GM23248 (cell line): ENCODE measurements at regions not wholly inside any gene's neighbourhood (a gene's known extent, or its start where the extent isn't known, plus 50 kb on each side); places are given as distances from the start of the nearest gene placed in this dataset.
A peak's percentile ranks its signal among the peaks of the same experiment; 100 is the strongest.

Experiments used
- DNase-seq: peaks from one replicate; pipeline ENCODE4 v3.0.0-alpha.2; 2015
- H2AFZ ChIP-seq: fragments of 200-600 bp; sonication (generic); 2 replicates; pipeline ENCODE4 v1.6.1; 2016; ENCODE audit warnings: antibody characterized with exemption
- H3F3A ChIP-seq: fragments of 200-600 bp; sonication (generic); 2 replicates; pipeline ENCODE4 v1.6.1; 2016; ENCODE audit warnings: mild to moderate bottlenecking, antibody characterized with exemption, mixed run types; ENCODE audit not compliant: insufficient read depth
- H3K27ac ChIP-seq: fragments of 200-600 bp; sonication (generic); 2 replicates; pipeline ENCODE4 v1.5.1; 2016; ENCODE audit warnings: mild to moderate bottlenecking
- H3K27me3 ChIP-seq: fragments of 200-600 bp; sonication (generic); replicated peaks from 2 replicates; pipeline ENCODE4 v1.6.1; 2016; ENCODE audit warnings: mild to moderate bottlenecking; ENCODE audit not compliant: insufficient read depth
- H3K36me3 ChIP-seq: fragments of 200-600 bp; sonication (generic); 2 replicates; pipeline ENCODE4 v1.6.1; 2016; ENCODE audit warnings: low read depth, mild to moderate bottlenecking
- H3K4me1 ChIP-seq: fragments of 200-600 bp; sonication (generic); 2 replicates; pipeline ENCODE4 v1.6.1; 2016; ENCODE audit warnings: mild to moderate bottlenecking; ENCODE audit not compliant: insufficient read depth
- H3K4me2 ChIP-seq: fragments of 200-600 bp; sonication (generic); one replicate; pipeline ENCODE4 v1.6.1; 2016; ENCODE audit warnings: mild to moderate bottlenecking; ENCODE audit not compliant: unreplicated experiment
- H3K4me3 ChIP-seq: fragments of 200-600 bp; sonication (generic); 2 replicates; pipeline ENCODE4 v1.5.1; 2016; ENCODE audit warnings: mild to moderate bottlenecking
- H3K79me2 ChIP-seq: fragments of 200-600 bp; sonication (generic); 2 replicates; pipeline ENCODE4 v1.6.1; 2016; ENCODE audit warnings: mild to moderate bottlenecking; ENCODE audit not compliant: insufficient read depth
- H3K9ac ChIP-seq: fragments of 200-600 bp; sonication (generic); 2 replicates; pipeline ENCODE4 v1.6.1; 2016; ENCODE audit warnings: mild to moderate bottlenecking
- H3K9me2 ChIP-seq: fragments of 200-600 bp; sonication (generic); 2 replicates; pipeline ENCODE4 v1.6.1; 2016; ENCODE audit warnings: mixed run types, mild to moderate bottlenecking, moderate library complexity; ENCODE audit not compliant: insufficient read depth
- H3K9me3 ChIP-seq: fragments of 200-600 bp; sonication (generic); one replicate; pipeline ENCODE4 v1.6.1; 2017; ENCODE audit warnings: low read depth
- H4K20me1 ChIP-seq: fragments of 200-600 bp; sonication (generic); 2 replicates; pipeline ENCODE4 v1.6.0; 2016; ENCODE audit not compliant: insufficient read depth
- EZH2 ChIP-seq: fragments of 200-600 bp; sonication (generic); IDR thresholded peaks from 2 replicates; pipeline ENCODE4 v1.6.1; 2018; ENCODE audit warnings: antibody characterized with exemption, mild to moderate bottlenecking; ENCODE audit not compliant: insufficient read depth, poor library complexity, severe bottlenecking
- EZH2phosphoT487 ChIP-seq: fragments of 200-600 bp; sonication (generic); IDR thresholded peaks from 2 replicates; pipeline ENCODE4 v1.6.1; 2018; ENCODE audit warnings: antibody characterized with exemption, moderate library complexity, mild to moderate bottlenecking, low read depth; ENCODE audit not compliant: insufficient read depth
- WGBS, 2 experiments: methylation state at CpG; one replicate each; pipeline ENCODE4 v1.1.6; 2015 to 2017; ENCODE audit warnings: low lambda C conversion rate in 2 of 2, low coverage in 1 of 2; ENCODE audit errors: missing lambda C conversion rate in 2 of 2; 5-methylcytosine and 5-hydroxymethylcytosine counted together
- in situ Hi-C: fragments of 300-500 bp; cut with MboI; formaldehyde crosslinking; loops from 2 replicates; pipeline ENCODE4 v1.15.0; 2020

DNA sequence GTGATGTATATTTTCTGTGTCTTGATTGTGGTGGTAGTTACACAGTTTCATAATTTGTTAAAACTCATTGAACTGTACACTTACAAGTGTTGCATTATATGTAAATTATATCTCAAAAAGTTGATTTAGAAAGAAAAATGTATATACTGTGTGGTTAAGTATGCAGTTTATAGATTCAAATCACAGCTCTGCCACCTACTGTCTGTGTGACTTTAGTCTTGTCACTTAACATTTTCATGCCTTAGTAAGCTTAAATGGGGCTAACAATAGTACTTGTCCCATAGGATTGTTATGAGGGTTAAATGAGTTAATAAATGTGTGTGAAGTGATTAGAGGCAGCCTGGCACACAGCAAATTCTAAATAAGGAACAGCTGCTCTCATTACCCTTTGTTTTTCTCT lies 120.9 kb upstream of the P2RY1 start:
- TF ChIP-seq EZH2phosphoT487: no peak
- TF ChIP-seq EZH2: no peak
- Histone ChIP-seq H3K4me2 (no peak overlapping the region), H3K36me3 (no peaks in the 10 kb centered on the region), H3K9me2 (no peaks in the 10 kb centered on the region), H3F3A (0 out of 2 replicates have a peak, but pooled peaks cover 4% of the 10 kb centered on the region), H3K4me3 (no peak overlapping the region), H3K79me2 (no peaks in the 10 kb centered on the region), H2AFZ (no peak overlapping the region), H3K27me3 (no peaks in the 10 kb centered on the region), H3K4me1 (peaks cover 2% of the 10 kb centered on the region; the same call in 1 of the 2 replicates), H3K27ac (no peak overlapping the region), H3K9me3 (no peaks in the 10 kb centered on the region), H4K20me1 (no peaks in the 10 kb centered on the region), H3K9ac (no peak overlapping the region)
- no peak for DNase-seq
- in situ Hi-C loops: no loop called here

DNA sequence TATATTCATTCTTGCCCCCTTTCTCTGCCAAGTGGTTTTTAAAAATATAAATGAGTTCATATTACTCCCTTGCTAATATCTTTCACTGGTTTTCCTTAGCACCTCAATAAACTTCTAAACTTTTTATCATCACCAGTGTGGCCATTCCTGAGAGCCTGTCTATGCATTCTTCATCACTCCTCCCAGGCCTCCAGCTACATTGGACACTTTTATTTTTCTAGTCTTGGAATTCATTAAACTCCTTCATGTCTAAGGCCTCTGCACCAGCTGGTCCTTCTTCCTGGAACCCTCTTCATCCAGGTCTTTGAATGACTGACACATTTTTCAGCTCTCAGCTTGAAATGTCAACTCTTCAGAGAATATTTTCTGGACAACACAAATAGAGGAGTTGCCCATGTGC lies 120.4 kb upstream of the P2RY1 start:
- no peak overlapping the region for H3K4me2 ChIP-seq
- H3K36me3 ChIP-seq: no peaks in the 10 kb centered on the region
- H3K4me3 ChIP-seq: no peak overlapping the region
- H3K79me2 ChIP-seq: no peaks in the 10 kb centered on the region
- no peak overlapping the region for H3K27ac ChIP-seq
- H3K9ac ChIP-seq: no peak overlapping the region
- no peak overlapping the region for H2AFZ ChIP-seq
- no peaks in the 10 kb centered on the region for H3K9me3 ChIP-seq
- H3K4me1 ChIP-seq: peaks cover 7% of the 10 kb centered on the region; the same call in 1 of the 2 replicates
- in situ Hi-C loops: no loop called here
- no peak for DNase-seq
- TF ChIP-seq EZH2: no peak
- TF ChIP-seq EZH2phosphoT487: no peak
- H4K20me1 ChIP-seq: no peaks in the 10 kb centered on the region
- no peaks in the 10 kb centered on the region for H3K9me2 ChIP-seq
- H3F3A ChIP-seq: 0 out of 2 replicates have a peak, but pooled peaks cover 7% of the 10 kb centered on the region
- H3K27me3 ChIP-seq: no peaks in the 10 kb centered on the region

DNA sequence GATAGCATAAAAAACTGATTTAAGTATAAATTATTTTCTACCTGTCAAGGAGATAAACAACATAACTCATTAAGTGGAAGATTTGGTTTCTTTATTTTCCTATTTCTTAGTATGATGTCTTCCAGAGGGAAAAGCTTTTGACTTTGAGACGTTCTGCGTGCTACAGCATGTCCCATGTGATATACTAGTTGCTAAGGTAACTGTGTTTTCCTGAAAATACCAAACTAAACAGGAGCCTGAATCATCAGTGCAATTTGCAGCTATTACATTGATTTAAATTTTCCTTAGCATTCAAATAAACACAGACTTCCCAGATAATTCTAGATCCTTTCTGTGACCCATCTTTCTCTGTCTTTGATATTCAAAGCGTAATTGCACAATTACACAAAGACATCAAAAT lies 117.7 kb upstream of the P2RY1 start:
- H3K9me2 ChIP-seq: no peaks in the 10 kb centered on the region
- H3K4me1 ChIP-seq: peaks cover 9% of the 10 kb centered on the region; the same call in 1 of the 2 replicates
- TF ChIP-seq EZH2phosphoT487 (no peak), EZH2 (no peak)
- H3K4me3 ChIP-seq: no peak overlapping the region
- H4K20me1 ChIP-seq: no peaks in the 10 kb centered on the region
- no peak overlapping the region for H3K4me2 ChIP-seq
- no peaks in the 10 kb centered on the region for H3K79me2 ChIP-seq
- no peak overlapping the region for H3K9ac ChIP-seq
- no peaks in the 10 kb centered on the region for H3K36me3 ChIP-seq
- WGBS, 2 experiments: 77 to 81% methylated on average over 3 of the region's 3 CpGs
- H2AFZ ChIP-seq: no peak overlapping the region
- no peaks in the 10 kb centered on the region for H3K27me3 ChIP-seq
- in situ Hi-C loops: no loop called here
- no peak for DNase-seq
- no peaks in the 10 kb centered on the region for H3K9me3 ChIP-seq
- no peak overlapping the region for H3K27ac ChIP-seq
- H3F3A ChIP-seq: 0 out of 2 replicates have a peak, but pooled peaks cover 7% of the 10 kb centered on the region

DNA sequence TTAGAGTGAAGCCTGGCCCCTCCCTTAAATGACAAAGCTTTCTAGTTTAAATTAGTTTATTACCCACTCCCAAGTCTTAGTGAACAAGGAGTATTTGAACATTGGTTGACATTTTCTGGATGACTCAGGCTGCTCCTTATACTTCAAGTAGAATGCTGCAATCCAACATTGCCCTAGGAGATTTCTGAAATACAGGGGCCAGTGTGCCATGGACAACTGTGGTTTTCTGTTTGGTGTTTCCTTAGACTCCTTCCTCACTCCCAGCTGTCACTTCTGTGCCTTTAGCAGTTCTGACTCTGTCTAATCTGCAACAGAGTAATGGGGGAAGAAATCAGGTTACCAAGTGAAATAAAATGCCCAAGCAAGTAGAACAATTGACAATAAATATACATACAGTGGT lies 116.1 kb upstream of the P2RY1 start:
- H3K27me3 ChIP-seq: no peaks in the 10 kb centered on the region
- TF ChIP-seq EZH2phosphoT487: no peak
- H3K4me1 ChIP-seq: peaks cover 9% of the 10 kb centered on the region; the same call in 1 of the 2 replicates
- H3K9me2 ChIP-seq: no peaks in the 10 kb centered on the region
- no peak overlapping the region for H2AFZ ChIP-seq
- no peaks in the 10 kb centered on the region for H3K79me2 ChIP-seq
- no peak overlapping the region for H3K4me2 ChIP-seq
- H3F3A ChIP-seq: 0 out of 2 replicates have a peak, but pooled peaks cover 7% of the 10 kb centered on the region
- DNase-seq: peak; percentile 23
- H3K36me3 ChIP-seq: no peaks in the 10 kb centered on the region
- no peaks in the 10 kb centered on the region for H4K20me1 ChIP-seq
- in situ Hi-C loops: no loop called here
- H3K9me3 ChIP-seq: no peaks in the 10 kb centered on the region
- no peak overlapping the region for H3K4me3 ChIP-seq
- no peak overlapping the region for H3K9ac ChIP-seq
- no peak overlapping the region for H3K27ac ChIP-seq

DNA sequence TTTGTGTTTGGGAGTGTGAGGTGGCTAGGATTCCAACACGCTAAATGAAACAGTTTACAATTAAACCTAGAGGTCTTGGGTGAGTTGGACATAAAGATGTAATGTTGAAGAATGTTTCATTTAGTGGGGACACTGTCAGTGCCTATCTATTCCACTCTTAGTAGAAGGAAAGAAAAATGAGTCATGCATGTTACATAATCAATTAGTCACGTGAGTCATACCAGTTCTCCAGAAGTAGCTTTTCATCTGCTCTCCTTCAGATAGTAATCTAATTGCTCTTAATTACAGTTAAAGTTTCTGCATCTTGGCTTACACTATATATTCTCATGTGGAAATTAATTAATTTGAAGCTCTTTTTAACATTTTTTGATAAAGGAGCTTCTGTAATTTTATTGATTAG lies 115.7 kb upstream of the P2RY1 start:
- no peaks in the 10 kb centered on the region for H3K27me3 ChIP-seq
- no peak overlapping the region for H2AFZ ChIP-seq
- no peaks in the 10 kb centered on the region for H3K9me3 ChIP-seq
- 0 out of 2 replicates have a peak, but pooled peaks cover 7% of the 10 kb centered on the region for H3F3A ChIP-seq
- H3K9me2 ChIP-seq: no peaks in the 10 kb centered on the region
- H3K27ac ChIP-seq: no peak overlapping the region
- no peaks in the 10 kb centered on the region for H4K20me1 ChIP-seq
- H3K36me3 ChIP-seq: no peaks in the 10 kb centered on the region
- no peak overlapping the region for H3K4me3 ChIP-seq
- in situ Hi-C loops: no loop called here
- H3K9ac ChIP-seq: no peak overlapping the region
- no peak overlapping the region for H3K4me2 ChIP-seq
- no peaks in the 10 kb centered on the region for H3K79me2 ChIP-seq
- 40 to 46% methylated on average over 2 of the region's 2 CpGs for WGBS, 2 experiments
- TF ChIP-seq EZH2: no peak
- no peak for TF ChIP-seq EZH2phosphoT487
- H3K4me1 ChIP-seq: peaks cover 9% of the 10 kb centered on the region; the same call in 1 of the 2 replicates
- DNase-seq: peak; percentile 74
